HK-2 (cell line): ENCODE measurements at regions not wholly inside any gene's neighbourhood (a gene's known extent, or its start where the extent isn't known, plus 50 kb on each side); places are given as distances from the start of the nearest gene placed in this dataset.
A peak's percentile ranks its signal among the peaks of the same experiment; 100 is the strongest.
"Not testable (repeated sequence)": the region's sequence is repeated elsewhere in the genome, so short reads cannot be mapped to it uniquely, and the experiment has no call there.

Experiments used
- DNase-seq: peaks from one replicate; pipeline ENCODE4 v3.0.0-alpha.2; 2018; ENCODE audit not compliant: unreplicated experiment

GRCh38 chr13:26895808-26896466 lies 135.4 kb upstream of the GPR12 start:
- no peak for DNase-seq

- DNase-seq = no peak
Observed at GRCh38 chr13:26895081-26895807, 134.7 kb upstream of the GPR12 start.

- no peak for DNase-seq
Observed at GRCh38 chr13:26888632-26889031, 128.0 kb upstream of the GPR12 start.

GRCh38 chr13:26887594-26887993 lies 127.0 kb upstream of the GPR12 start:
- DNase-seq = no peak

- no peak for DNase-seq
Observed at GRCh38 chr13:26883613-26884257, 123.1 kb upstream of the GPR12 start.

GRCh38 chr13:26882731-26883130 lies 122.1 kb upstream of the GPR12 start:
- no peak for DNase-seq

GRCh38 chr13:26881154-26881553 lies 120.6 kb upstream of the GPR12 start:
- DNase-seq = no peak

- DNase-seq = no peak
Observed at GRCh38 chr13:26880735-26881134, 120.1 kb upstream of the GPR12 start.

GRCh38 chr13:26878438-26878837 lies 117.9 kb upstream of the GPR12 start:
- no peak for DNase-seq

GRCh38 chr13:26873386-26873698 lies 112.8 kb upstream of the GPR12 start:
- DNase-seq = no peak

GRCh38 chr13:26872525-26873385 lies 112.2 kb upstream of the GPR12 start:
- DNase-seq = peak; percentile 31

- DNase-seq = peak; percentile 14
Observed at GRCh38 chr13:26867451-26868091, 107.0 kb upstream of the GPR12 start.

- DNase-seq = no peak
Observed at GRCh38 chr13:26864576-26864975, 104.0 kb upstream of the GPR12 start.

GRCh38 chr13:26861941-26862340 lies 101.4 kb upstream of the GPR12 start:
- DNase-seq = no peak

GRCh38 chr13:26855921-26856320 lies 95.3 kb upstream of the GPR12 start:
- no peak for DNase-seq

- DNase-seq = no peak
Observed at GRCh38 chr13:26855071-26855470, 94.5 kb upstream of the GPR12 start.

GRCh38 chr13:26853323-26853722 lies 92.7 kb upstream of the GPR12 start:
- DNase-seq = no peak

GRCh38 chr13:26847281-26847680 lies 86.7 kb upstream of the GPR12 start:
- no peak for DNase-seq

GRCh38 chr13:26845063-26845462 lies 84.5 kb upstream of the GPR12 start:
- DNase-seq = not testable (repeated sequence)

- DNase-seq = no peak
Observed at GRCh38 chr13:26839682-26840081, 79.1 kb upstream of the GPR12 start.

GRCh38 chr13:26838821-26839220 lies 78.2 kb upstream of the GPR12 start:
- no peak for DNase-seq

- DNase-seq = no peak
Observed at GRCh38 chr13:26837997-26838396, 77.4 kb upstream of the GPR12 start.
